IMR-90 (cell line): ENCODE measurements at regions not wholly inside any gene's neighbourhood (a gene's known extent, or its start where the extent isn't known, plus 50 kb on each side); places are given as distances from the start of the nearest gene placed in this dataset.
"Not testable (repeated sequence)": the region's sequence is repeated elsewhere in the genome, so short reads cannot be mapped to it uniquely, and the experiment has no call there.

Experiments
- ATAC-seq: fragments of 200-7000 bp; cut with Tn5 transposase; 2 replicates; pipeline ENCODE4 v1.9.1; 2020; ENCODE audit warnings: low read depth, mild to moderate bottlenecking, moderate library complexity
- BruUV-seq: library from RNA; stranded (reverse); fragments of 400-500 nt; replicated peaks from 2 replicates; lab custom pipeline; 2021; lab: Mats Ljungman, UMichigan
- CTCF ChIA-PET: fragments of 300-600 bp; formaldehyde crosslinking; extraction: SDS; loops from one replicate; lab custom pipeline; 2021; ENCODE audit warnings: antibody characterized with exemption; lab: Yijun Ruan, JAX
- POLR2A ChIA-PET: fragments of 300-600 bp; sonication (Branson Sonifier 250); formaldehyde crosslinking; loops from one replicate; lab custom pipeline; 2022; ENCODE audit warnings: antibody characterized with exemption; ENCODE audit not compliant: unreplicated experiment; lab: Charles Lee
- DNase-seq: peaks from one replicate; pipeline ENCODE4 v3.0.0; 2013
- H2AFZ ChIP-seq: replicated peaks from 2 replicates; pipeline ENCODE3; 2013; ENCODE audit warnings: low read length, mild to moderate bottlenecking; ENCODE audit not compliant: poor library complexity
- H2AK5ac ChIP-seq: 2 replicates; pipeline ENCODE4 v1.6.1; 2013; ENCODE audit warnings: low read depth, low read length, inconsistent platforms
- H2AK9ac ChIP-seq: replicated peaks from 2 replicates; pipeline ENCODE3; 2013; ENCODE audit warnings: mild to moderate bottlenecking, low read depth, low read length, moderate library complexity; ENCODE audit not compliant: poor library complexity
- H2BK120ac ChIP-seq: 2 replicates; pipeline ENCODE4 v1.6.1; 2013; ENCODE audit warnings: low read depth, low read length, inconsistent platforms
- H2BK15ac ChIP-seq: 3 replicates; pipeline ENCODE4 v1.6.1; 2013; ENCODE audit warnings: low read depth, low read length, inconsistent platforms
- H2BK20ac ChIP-seq: 2 replicates; pipeline ENCODE4 v1.6.1; 2013; ENCODE audit warnings: low read depth, mild to moderate bottlenecking, inconsistent platforms, low read length, moderate library complexity
- H2BK5ac ChIP-seq: 2 replicates; pipeline ENCODE4 v1.6.1; 2013; ENCODE audit warnings: mild to moderate bottlenecking, low read depth, low read length, inconsistent platforms; ENCODE audit not compliant: poor library complexity, severe bottlenecking
- H3K14ac ChIP-seq: replicated peaks from 2 replicates; pipeline ENCODE4 v1.6.1; 2013; ENCODE audit warnings: low read depth, low read length, inconsistent platforms
- H3K18ac ChIP-seq: 2 replicates; pipeline ENCODE4 v1.6.1; 2013; ENCODE audit warnings: low read depth, low read length, control low read depth
- H3K23ac ChIP-seq: 2 replicates; pipeline ENCODE4 v1.6.1; 2013; ENCODE audit warnings: low read depth, low read length, inconsistent platforms
- H3K27ac ChIP-seq: 2 replicates; pipeline ENCODE4 v1.5.1; 2013; ENCODE audit warnings: mild to moderate bottlenecking, control low read depth, low read length; ENCODE audit not compliant: insufficient read depth
- H3K27me3 ChIP-seq: 2 replicates; pipeline ENCODE4 v1.6.1; 2013; ENCODE audit warnings: low read length; ENCODE audit not compliant: control insufficient read depth, insufficient read depth
- H3K36me3 ChIP-seq: 2 replicates; pipeline ENCODE4 v1.6.1; 2013; ENCODE audit warnings: low read length, mixed read lengths; ENCODE audit not compliant: control insufficient read depth, insufficient read depth
- H3K4ac ChIP-seq: 2 replicates; pipeline ENCODE4 v1.6.1; 2013; ENCODE audit warnings: low read depth, low read length, inconsistent platforms
- H3K4me1 ChIP-seq: 2 replicates; pipeline ENCODE4 v1.6.1; 2013; ENCODE audit warnings: low read length, mixed read lengths; ENCODE audit not compliant: control insufficient read depth, insufficient read depth
- H3K4me2 ChIP-seq: 2 replicates; pipeline ENCODE4 v1.6.1; 2013; ENCODE audit warnings: low read depth, mild to moderate bottlenecking, control low read depth, low read length, moderate library complexity
- H3K4me3 ChIP-seq: 2 replicates; pipeline ENCODE4 v1.5.1; 2013; ENCODE audit warnings: low read depth, mild to moderate bottlenecking, control low read depth, low read length, moderate library complexity; ENCODE audit not compliant: insufficient read depth
- H3K56ac ChIP-seq: 2 replicates; pipeline ENCODE4 v1.6.1; 2013; ENCODE audit warnings: low read length, inconsistent platforms; ENCODE audit not compliant: insufficient read depth; ENCODE audit errors: extremely low read depth
- H3K79me1 ChIP-seq, 2 experiments: 2 replicates each; pipeline ENCODE4 v1.6.1; 2013; ENCODE audit warnings: low read length in 2 of 2, inconsistent platforms in 1 of 2, low read depth in 1 of 2
- H3K9ac ChIP-seq: 2 replicates; pipeline ENCODE4 v1.6.1; 2013; ENCODE audit warnings: low read depth, low read length, control low read depth
- H3K9me1 ChIP-seq: 2 replicates; pipeline ENCODE4 v1.6.1; 2013; ENCODE audit warnings: low read length, inconsistent platforms; ENCODE audit not compliant: insufficient read depth
- H3K9me3 ChIP-seq: 2 replicates; pipeline ENCODE4 v1.6.1; 2013; ENCODE audit warnings: low read length; ENCODE audit not compliant: control insufficient read depth, insufficient read depth
- H4K20me1 ChIP-seq: 2 replicates; pipeline ENCODE4 v1.6.1; 2013; ENCODE audit warnings: low read length, inconsistent platforms; ENCODE audit not compliant: insufficient read depth
- H4K5ac ChIP-seq: 2 replicates; pipeline ENCODE4 v1.6.1; 2013; ENCODE audit warnings: mild to moderate bottlenecking, low read depth, low read length, control low read depth
- H4K8ac ChIP-seq, 2 experiments: 2 replicates each; pipeline ENCODE4 v1.6.1; 2013; ENCODE audit warnings: low read depth in 2 of 2, low read length in 2 of 2, control low read depth in 1 of 2, inconsistent platforms in 1 of 2
- H4K91ac ChIP-seq: 2 replicates; pipeline ENCODE4 v1.6.1; 2013; ENCODE audit warnings: low read depth, low read length, inconsistent platforms; ENCODE audit not compliant: insufficient read depth
- FOS ChIP-seq: fragments of 150-350 bp; IDR thresholded peaks from 2 replicates; pipeline ENCODE4 v1.6.1; 2016; ENCODE audit warnings: low read depth, low read length
- MXI1 ChIP-seq: IDR thresholded peaks from 2 replicates; pipeline ENCODE4 v1.6.1; 2012; ENCODE audit warnings: low read depth, mild to moderate bottlenecking, low read length, moderate library complexity, borderline replicate concordance
- SMC3 ChIP-seq: fragments of 150-350 bp; IDR thresholded peaks from 2 replicates; pipeline ENCODE4 v1.6.1; 2016; ENCODE audit warnings: low read depth, mild to moderate bottlenecking, antibody characterized with exemption, low read length, moderate library complexity
- WGBS, 2 experiments: methylation state at CpG; one replicate each; pipeline versions ENCODE4 v1.1.5 to v1.1.7; 2013; ENCODE audit warnings: missing lambda C conversion rate in 2 of 2; ENCODE audit not compliant: insufficient read length in 1 of 2; ENCODE audit errors: extremely low coverage in 2 of 2; 5-methylcytosine and 5-hydroxymethylcytosine counted together
- dilution Hi-C: fragments of 300-500 bp; cut with HindIII; formaldehyde crosslinking; loops from one replicate; pipeline ENCODE4 v1.14.3; 2018; ENCODE audit warnings: low sequenced_read_pairs; ENCODE audit not compliant: unreplicated experiment
- in situ Hi-C: fragments of 300-500 bp; cut with MboI; formaldehyde crosslinking; loops from 3 replicates; pipeline ENCODE4 v1.14.3; 2019; ENCODE audit warnings: low sequenced_read_pairs, inconsistent platforms, mixed read lengths
- intact Hi-C: fragments of 100-400 bp; cut with micrococcal nuclease; formaldehyde crosslinking; loops from 2 replicates; pipeline ENCODE4 v1.10.0; 2022

- no peak overlapping the region for H4K8ac ChIP-seq
- no peak overlapping the region for H2AFZ ChIP-seq
- TF ChIP-seq SMC3 (no peak), FOS (no peak), MXI1 (no peak)
- dilution Hi-C loops: no loop called here
- ATAC-seq (no peak), DNase-seq (no peak)
- H3K56ac ChIP-seq: no peak overlapping the region
- H3K36me3 ChIP-seq: no peaks in the 10 kb centered on the region
- no peaks in the 10 kb centered on the region for H3K79me1 ChIP-seq
- H2BK20ac ChIP-seq: no peak overlapping the region
- intact Hi-C loops: no loop called here
- ChIA-PET POLR2A (no interaction called here), CTCF (no interaction called here)
- H3K14ac ChIP-seq: no peak overlapping the region
- H3K27me3 ChIP-seq: no peaks in the 10 kb centered on the region
- no peak overlapping the region for H3K18ac ChIP-seq
- H2BK15ac ChIP-seq: no peak overlapping the region
- no peak overlapping the region for H3K4ac ChIP-seq
- H3K27ac ChIP-seq: no peak overlapping the region
- no peak overlapping the region for H2BK120ac ChIP-seq
- H3K9me3 ChIP-seq: peaks cover 5% of the 10 kb centered on the region
- H2AK5ac ChIP-seq: no peak overlapping the region
- H3K9ac ChIP-seq: no peak overlapping the region
- no peak overlapping the region for H2AK9ac ChIP-seq
- H3K4me3 ChIP-seq: no peak overlapping the region
- H3K4me1 ChIP-seq: no peaks in the 10 kb centered on the region
- no TSS peak for BruUV-seq
- no peak overlapping the region for H4K91ac ChIP-seq
- H3K9me1 ChIP-seq: no peaks in the 10 kb centered on the region
- no peak overlapping the region for H3K23ac ChIP-seq
- H2BK5ac ChIP-seq: no peak overlapping the region
- H4K5ac ChIP-seq: no peak overlapping the region
- H4K20me1 ChIP-seq: no peaks in the 10 kb centered on the region
- no peak overlapping the region for H3K4me2 ChIP-seq
- in situ Hi-C loops: no loop called here
- no CpG with 5 or more reads among the region's 4 CpGs for WGBS, 2 experiments
Measured at GRCh38 chr3:35296533-35296932, 342.8 kb upstream of the ARPP21 start.

DNA sequence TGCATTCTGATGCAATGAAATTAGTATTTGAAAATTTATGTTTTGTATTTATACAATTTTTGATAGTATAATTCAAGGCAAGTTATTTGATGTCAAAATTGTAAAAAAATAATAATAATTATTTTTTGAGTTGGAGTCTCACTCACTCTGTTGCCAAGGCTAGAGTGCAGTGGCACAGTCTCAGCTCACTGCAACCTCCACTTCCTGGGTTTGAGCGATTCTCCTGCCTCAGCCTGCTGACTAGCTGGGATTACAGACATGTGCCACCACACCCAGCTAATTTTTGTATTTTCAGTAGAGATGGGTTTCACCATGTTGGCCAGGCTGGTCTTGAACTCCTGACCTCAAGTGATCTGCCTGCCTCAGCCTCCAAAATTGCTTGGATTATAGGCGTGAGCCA lies 342.4 kb upstream of the ARPP21 start:
- H3K18ac ChIP-seq, H3K4ac ChIP-seq, CTCF ChIA-PET, H3K4me2 ChIP-seq, H2BK120ac ChIP-seq, H3K23ac ChIP-seq, ATAC-seq, H3K36me3 ChIP-seq, H3K4me1 ChIP-seq, dilution Hi-C loops, BruUV-seq, H2AFZ ChIP-seq, DNase-seq, H3K4me3 ChIP-seq, H3K27me3 ChIP-seq, H4K20me1 ChIP-seq, H2AK5ac ChIP-seq, POLR2A ChIA-PET, H3K56ac ChIP-seq, H3K9me1 ChIP-seq, H4K91ac ChIP-seq, H3K9ac ChIP-seq, H2BK5ac ChIP-seq, H4K8ac ChIP-seq, in situ Hi-C loops, H4K5ac ChIP-seq, H2AK9ac ChIP-seq, intact Hi-C loops, H3K14ac ChIP-seq, H3K27ac ChIP-seq, H2BK15ac ChIP-seq, H3K79me1 ChIP-seq, H2BK20ac ChIP-seq, H3K9me3 ChIP-seq: not testable (repeated sequence)
- WGBS, 2 experiments: 17% methylated on average over 1 of the region's 2 CpGs; no CpG with 5 or more reads in 1 of the 2 experiments
